Mesendoderm (in vitro differentiated cells): ENCODE measurements at regions not wholly inside any gene's neighbourhood (a gene's known extent, or its start where the extent isn't known, plus 50 kb on each side); places are given as distances from the start of the nearest gene placed in this dataset.

Experiments
- DNase-seq: peaks from one replicate; pipeline ENCODE4 v3.0.0; 2013
- H2AK5ac ChIP-seq: 2 replicates; pipeline ENCODE4 v1.6.1; 2013; ENCODE audit warnings: low read length, inconsistent platforms
- H2BK120ac ChIP-seq: 2 replicates; pipeline ENCODE4 v1.6.1; 2013; ENCODE audit warnings: low read depth, mild to moderate bottlenecking, low read length, moderate library complexity, mixed read lengths
- H2BK15ac ChIP-seq: replicated peaks from 2 replicates; pipeline ENCODE4 v1.6.1; 2013; ENCODE audit warnings: low read depth, mild to moderate bottlenecking, moderate library complexity
- H2BK5ac ChIP-seq: 2 replicates; pipeline ENCODE4 v1.6.1; 2013; ENCODE audit warnings: low read length, inconsistent platforms
- H3K18ac ChIP-seq: 2 replicates; pipeline ENCODE4 v1.6.1; 2013; ENCODE audit warnings: mild to moderate bottlenecking, low read length, mixed read lengths
- H3K23ac ChIP-seq: one replicate; pipeline ENCODE4 v1.6.1; 2013; ENCODE audit warnings: low read length
- H3K27ac ChIP-seq: 2 replicates; pipeline ENCODE4 v1.5.1; 2013; ENCODE audit warnings: low read depth, mild to moderate bottlenecking, inconsistent platforms, low read length, moderate library complexity
- H3K27me3 ChIP-seq: 2 replicates; pipeline ENCODE4 v1.6.1; 2013; ENCODE audit warnings: low read length, control low read depth, mild to moderate bottlenecking, inconsistent platforms; ENCODE audit not compliant: insufficient read depth, poor library complexity
- H3K36me3 ChIP-seq: 2 replicates; pipeline ENCODE4 v1.6.1; 2013; ENCODE audit warnings: low read length, inconsistent platforms; ENCODE audit not compliant: control insufficient read depth, insufficient read depth
- H3K4ac ChIP-seq: one replicate; pipeline ENCODE4 v1.6.1; 2013; ENCODE audit warnings: low read depth, mild to moderate bottlenecking, low read length, moderate library complexity
- H3K4me1 ChIP-seq: 2 replicates; pipeline ENCODE4 v1.6.1; 2013; ENCODE audit warnings: low read depth, low read length, inconsistent platforms; ENCODE audit not compliant: control insufficient read depth
- H3K4me2 ChIP-seq: 2 replicates; pipeline ENCODE4 v1.6.1; 2013; ENCODE audit warnings: low read length
- H3K4me3 ChIP-seq: 2 replicates; pipeline ENCODE4 v1.5.1; 2013; ENCODE audit warnings: mild to moderate bottlenecking, low read length
- H3K56ac ChIP-seq: one replicate; pipeline ENCODE4 v1.6.1; 2013; ENCODE audit warnings: low read length
- H3K79me1 ChIP-seq: 2 replicates; pipeline ENCODE4 v1.6.1; 2013; ENCODE audit warnings: low read length, inconsistent platforms
- H3K79me2 ChIP-seq: 2 replicates; pipeline ENCODE4 v1.6.1; 2013; ENCODE audit warnings: mild to moderate bottlenecking, low read length; ENCODE audit not compliant: control insufficient read depth, insufficient read depth
- H3K9ac ChIP-seq: 2 replicates; pipeline ENCODE4 v1.6.1; 2013; ENCODE audit warnings: low read length, inconsistent platforms
- H4K5ac ChIP-seq: one replicate; pipeline ENCODE4 v1.6.1; 2013; ENCODE audit warnings: low read length
- H4K8ac ChIP-seq: one replicate; pipeline ENCODE4 v1.6.1; 2013; ENCODE audit warnings: low read depth, mild to moderate bottlenecking, control low read depth, low read length, moderate library complexity
- WGBS: extraction: QIAGEN DNeasy Blood & Tissue Kit; methylation state at CpG from one replicate; pipeline ENCODE4 v1.1.7; 2013; ENCODE audit warnings: low lambda C conversion rate, missing lambda C conversion rate; ENCODE audit not compliant: insufficient coverage; ENCODE audit errors: extremely low coverage; 5-methylcytosine and 5-hydroxymethylcytosine counted together

GRCh38 chr16:17759451-17760390, 289.0 kb upstream of the XYLT1 start:
- H3K4me1 ChIP-seq = peaks cover 4% of the 10 kb centered on the region
- no peak overlapping the region for H2BK120ac ChIP-seq
- no peaks in the 10 kb centered on the region for H3K36me3 ChIP-seq
- no peak overlapping the region for H3K4me2 ChIP-seq
- H3K9ac ChIP-seq = no peak overlapping the region
- no peaks in the 10 kb centered on the region for H3K27me3 ChIP-seq
- no peaks in the 10 kb centered on the region for H3K79me2 ChIP-seq
- H3K18ac ChIP-seq = no peak overlapping the region
- no peak overlapping the region for H3K23ac ChIP-seq
- no peaks in the 10 kb centered on the region for H3K79me1 ChIP-seq
- no peak overlapping the region for H3K4me3 ChIP-seq
- no peak overlapping the region for H2BK15ac ChIP-seq
- peak overlapping the region; percentile 16 for H3K4ac ChIP-seq
- H3K56ac ChIP-seq = no peak overlapping the region
- H4K8ac ChIP-seq = no peak overlapping the region
- no peak for DNase-seq
- H2AK5ac ChIP-seq = no peak overlapping the region
- no peak overlapping the region for H2BK5ac ChIP-seq
- WGBS = no CpG with 5 or more reads among the region's 9 CpGs
- no peak overlapping the region for H3K27ac ChIP-seq
- no peak overlapping the region for H4K5ac ChIP-seq

- no peaks in the 10 kb centered on the region for H3K79me1 ChIP-seq
- no peak overlapping the region for H3K4ac ChIP-seq
- no peak overlapping the region for H2AK5ac ChIP-seq
- WGBS = no CpG with 5 or more reads among the region's 4 CpGs
- no peak overlapping the region for H3K4me2 ChIP-seq
- peak; percentile 63 for DNase-seq
- H3K27ac ChIP-seq = no peak overlapping the region
- no peak overlapping the region for H2BK5ac ChIP-seq
- H3K56ac ChIP-seq = no peak overlapping the region
- H3K4me1 ChIP-seq = peaks cover 4% of the 10 kb centered on the region
- H2BK15ac ChIP-seq = no peak overlapping the region
- no peak overlapping the region for H4K8ac ChIP-seq
- no peaks in the 10 kb centered on the region for H3K27me3 ChIP-seq
- H3K79me2 ChIP-seq = no peaks in the 10 kb centered on the region
- H3K23ac ChIP-seq = no peak overlapping the region
- H4K5ac ChIP-seq = no peak overlapping the region
- H3K36me3 ChIP-seq = no peaks in the 10 kb centered on the region
- no peak overlapping the region for H2BK120ac ChIP-seq
- no peak overlapping the region for H3K9ac ChIP-seq
- H3K4me3 ChIP-seq = no peak overlapping the region
- H3K18ac ChIP-seq = no peak overlapping the region
Observed at GRCh38 chr16:17757808-17758207, 287.0 kb upstream of the XYLT1 start.

- Histone ChIP-seq H3K27ac (no peak overlapping the region), H3K79me2 (no peaks in the 10 kb centered on the region), H2BK120ac (no peak overlapping the region), H3K36me3 (no peaks in the 10 kb centered on the region), H3K23ac (no peak overlapping the region), H2BK15ac (no peak overlapping the region), H3K56ac (no peak overlapping the region), H3K4ac (no peak overlapping the region), H3K4me1 (peaks cover 4% of the 10 kb centered on the region), H3K9ac (no peak overlapping the region), H4K5ac (no peak overlapping the region), H3K79me1 (no peaks in the 10 kb centered on the region), H3K4me3 (no peak overlapping the region), H3K4me2 (no peak overlapping the region), H4K8ac (no peak overlapping the region), H2BK5ac (no peak overlapping the region), H2AK5ac (no peak overlapping the region), H3K18ac (no peak overlapping the region), H3K27me3 (no peaks in the 10 kb centered on the region)
- WGBS = no CpG with 5 or more reads among the region's 1 CpG
- DNase-seq = no peak
Observed at GRCh38 chr16:17755158-17755557, 284.4 kb upstream of the XYLT1 start.

- no peak overlapping the region for H3K4me2 ChIP-seq
- H4K5ac ChIP-seq = no peak overlapping the region
- H2AK5ac ChIP-seq = no peak overlapping the region
- no peak overlapping the region for H2BK15ac ChIP-seq
- H3K56ac ChIP-seq = no peak overlapping the region
- no peak overlapping the region for H3K27ac ChIP-seq
- no peak overlapping the region for H3K4me3 ChIP-seq
- no peaks in the 10 kb centered on the region for H3K79me2 ChIP-seq
- H3K9ac ChIP-seq = no peak overlapping the region
- H2BK5ac ChIP-seq = no peak overlapping the region
- no peak overlapping the region for H3K23ac ChIP-seq
- H3K36me3 ChIP-seq = no peaks in the 10 kb centered on the region
- DNase-seq = no peak
- no CpG with 5 or more reads among the region's 6 CpGs for WGBS
- H3K18ac ChIP-seq = no peak overlapping the region
- no peaks in the 10 kb centered on the region for H3K27me3 ChIP-seq
- H3K4me1 ChIP-seq = peaks cover 4% of the 10 kb centered on the region
- no peak overlapping the region for H3K4ac ChIP-seq
- H3K79me1 ChIP-seq = no peaks in the 10 kb centered on the region
- no peak overlapping the region for H4K8ac ChIP-seq
- no peak overlapping the region for H2BK120ac ChIP-seq
Observed at GRCh38 chr16:17753434-17753833, 282.7 kb upstream of the XYLT1 start.

GRCh38 chr16:17749706-17750105, 278.9 kb upstream of the XYLT1 start:
- no CpG with 5 or more reads among the region's 1 CpG for WGBS
- Histone ChIP-seq H2BK120ac (no peak overlapping the region), H3K4me2 (no peak overlapping the region), H2BK5ac (no peak overlapping the region), H3K23ac (no peak overlapping the region), H2AK5ac (no peak overlapping the region), H3K27ac (no peak overlapping the region), H3K4ac (no peak overlapping the region), H2BK15ac (no peak overlapping the region), H3K18ac (no peak overlapping the region), H3K79me2 (no peaks in the 10 kb centered on the region), H3K36me3 (no peaks in the 10 kb centered on the region), H3K79me1 (no peaks in the 10 kb centered on the region), H3K4me3 (no peak overlapping the region), H3K56ac (no peak overlapping the region), H4K8ac (no peak overlapping the region), H3K27me3 (no peaks in the 10 kb centered on the region), H3K4me1 (peaks cover 3% of the 10 kb centered on the region), H4K5ac (no peak overlapping the region), H3K9ac (no peak overlapping the region)
- no peak for DNase-seq
